SK-N-MC (cell line): ENCODE measurements at regions not wholly inside any gene's neighbourhood (a gene's known extent, or its start where the extent isn't known, plus 50 kb on each side); places are given as distances from the start of the nearest gene placed in this dataset.

Experiments
- EZH2 ChIP-seq: fragments of 200-600 bp; sonication (generic); IDR thresholded peaks from one replicate; pipeline ENCODE4 v1.6.1; 2017; ENCODE audit warnings: antibody characterized with exemption
- FOXP2 ChIP-seq: optimal IDR thresholded peaks from 2 replicates; pipeline ENCODE3; 2011; ENCODE audit warnings: mild to moderate bottlenecking, moderate library complexity; ENCODE audit not compliant: insufficient read depth; ENCODE audit errors: extremely low read length, control extremely low read depth
- POLR2AphosphoS5 ChIP-seq: IDR thresholded peaks from 2 replicates; pipeline ENCODE4 v1.6.1; 2012; ENCODE audit warnings: mild to moderate bottlenecking, low read depth, low read length, borderline replicate concordance

DNA sequence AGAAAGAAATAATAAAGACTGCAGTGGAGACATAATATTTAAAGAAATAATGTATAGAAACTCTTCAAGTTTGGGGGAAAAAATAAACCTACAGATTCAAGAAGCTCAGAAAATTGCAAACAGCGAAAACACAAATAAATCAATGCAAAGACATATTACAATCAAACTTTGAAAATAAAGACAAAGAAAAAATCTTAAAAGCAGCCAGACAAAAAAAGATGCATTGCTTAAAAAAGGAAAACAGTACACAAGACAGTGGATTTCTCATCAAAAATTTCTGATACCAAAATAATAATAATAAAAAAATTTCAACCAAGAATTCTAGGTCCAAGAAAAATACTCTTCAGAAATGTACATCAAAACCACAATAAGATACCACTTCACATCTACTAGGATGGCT, 681.0 kb downstream of the UQCRFS1 start:
- TF ChIP-seq POLR2AphosphoS5 = no peak
- no peak for TF ChIP-seq EZH2
- no peak for TF ChIP-seq FOXP2
